ENCODE measurements at regions not wholly inside any gene's neighbourhood (a gene's known extent, or its start where the extent isn't known, plus 50 kb on each side); places are given as distances from the start of the nearest gene placed in this dataset.

- Histone ChIP-seq H3K27me3 (no peaks in the 10 kb centered on the region), H3K9me3 (no peaks in the 10 kb centered on the region), H3K4me1 (no peaks in the 10 kb centered on the region), H3K4me3 (no peak overlapping the region), H3K27ac (no peak overlapping the region), H3K36me3 (no peaks in the 10 kb centered on the region)
- TF ChIP-seq POLR2A (IDR thresholded peaks at IDR 0.05) (no peak), POLR2AphosphoS5 (IDR thresholded peaks at IDR 0.05; ENCODE audit: insufficient read depth in 1 of 2, low read depth in 1 of 2) (no peak), CTCF (IDR thresholded peaks at IDR 0.05) (no peak)
- intact Hi-C loops (cut with DNase I) = no loop called here
- no peak for DNase-seq (ENCODE audit: extremely low spot score in 2 of 2)
Measured at GRCh38 chr10:80739963-80740715, 202.4 kb downstream of the SH2D4B start.

- no peak for DNase-seq (ENCODE audit: extremely low spot score in 2 of 2)
- Histone ChIP-seq H3K27me3 (no peaks in the 10 kb centered on the region), H3K4me3 (no peak overlapping the region), H3K27ac (no peak overlapping the region), H3K4me1 (no peaks in the 10 kb centered on the region), H3K9me3 (no peaks in the 10 kb centered on the region), H3K36me3 (no peaks in the 10 kb centered on the region)
- TF ChIP-seq POLR2AphosphoS5 (IDR thresholded peaks at IDR 0.05; ENCODE audit: insufficient read depth in 1 of 2, low read depth in 1 of 2) = no peak
- TF ChIP-seq CTCF (IDR thresholded peaks at IDR 0.05) = no peak
- TF ChIP-seq POLR2A (IDR thresholded peaks at IDR 0.05) = no peak
- intact Hi-C loops (cut with DNase I) = no loop called here
Measured at GRCh38 chr10:80741278-80741677, 203.6 kb downstream of the SH2D4B start.

- intact Hi-C loops (cut with DNase I) = no loop called here
- Histone ChIP-seq H3K36me3 (no peaks in the 10 kb centered on the region), H3K27ac (no peak overlapping the region), H3K27me3 (no peaks in the 10 kb centered on the region), H3K4me1 (no peaks in the 10 kb centered on the region), H3K4me3 (no peak overlapping the region), H3K9me3 (no peaks in the 10 kb centered on the region)
- DNase-seq (ENCODE audit: extremely low spot score in 2 of 2) = no peak
- TF ChIP-seq POLR2AphosphoS5 (IDR thresholded peaks at IDR 0.05; ENCODE audit: insufficient read depth in 1 of 2, low read depth in 1 of 2) (no peak), CTCF (IDR thresholded peaks at IDR 0.05) (no peak), POLR2A (IDR thresholded peaks at IDR 0.05) (no peak)
Measured at GRCh38 chr10:80750268-80750667, 212.6 kb downstream of the SH2D4B start.

GRCh38 chr10:80751940-80752339, 214.2 kb downstream of the SH2D4B start:
- H3K27me3 ChIP-seq = no peaks in the 10 kb centered on the region
- no peaks in the 10 kb centered on the region for H3K36me3 ChIP-seq
- no peaks in the 10 kb centered on the region for H3K9me3 ChIP-seq
- no peak overlapping the region for H3K27ac ChIP-seq
- intact Hi-C loops (cut with DNase I) = no loop called here
- H3K4me3 ChIP-seq = no peak overlapping the region
- H3K4me1 ChIP-seq = no peaks in the 10 kb centered on the region
- TF ChIP-seq CTCF (IDR thresholded peaks at IDR 0.05) (no peak), POLR2AphosphoS5 (IDR thresholded peaks at IDR 0.05; ENCODE audit: insufficient read depth in 1 of 2, low read depth in 1 of 2) (no peak), POLR2A (IDR thresholded peaks at IDR 0.05) (no peak)
- no peak for DNase-seq (ENCODE audit: extremely low spot score in 2 of 2)

GRCh38 chr10:80753612-80754011, 215.9 kb downstream of the SH2D4B start:
- Histone ChIP-seq H3K9me3 (no peaks in the 10 kb centered on the region), H3K36me3 (no peaks in the 10 kb centered on the region), H3K27me3 (no peaks in the 10 kb centered on the region), H3K27ac (no peak overlapping the region), H3K4me3 (no peak overlapping the region), H3K4me1 (no peaks in the 10 kb centered on the region)
- intact Hi-C loops (cut with DNase I) = no loop called here
- DNase-seq (ENCODE audit: extremely low spot score in 2 of 2) = no peak
- TF ChIP-seq POLR2A (IDR thresholded peaks at IDR 0.05) (no peak), POLR2AphosphoS5 (IDR thresholded peaks at IDR 0.05; ENCODE audit: insufficient read depth in 1 of 2, low read depth in 1 of 2) (no peak), CTCF (IDR thresholded peaks at IDR 0.05) (no peak)
